ENCODE measurements at regions not wholly inside any gene's neighbourhood (a gene's known extent, or its start where the extent isn't known, plus 50 kb on each side); places are given as distances from the start of the nearest gene placed in this dataset.

DNA sequence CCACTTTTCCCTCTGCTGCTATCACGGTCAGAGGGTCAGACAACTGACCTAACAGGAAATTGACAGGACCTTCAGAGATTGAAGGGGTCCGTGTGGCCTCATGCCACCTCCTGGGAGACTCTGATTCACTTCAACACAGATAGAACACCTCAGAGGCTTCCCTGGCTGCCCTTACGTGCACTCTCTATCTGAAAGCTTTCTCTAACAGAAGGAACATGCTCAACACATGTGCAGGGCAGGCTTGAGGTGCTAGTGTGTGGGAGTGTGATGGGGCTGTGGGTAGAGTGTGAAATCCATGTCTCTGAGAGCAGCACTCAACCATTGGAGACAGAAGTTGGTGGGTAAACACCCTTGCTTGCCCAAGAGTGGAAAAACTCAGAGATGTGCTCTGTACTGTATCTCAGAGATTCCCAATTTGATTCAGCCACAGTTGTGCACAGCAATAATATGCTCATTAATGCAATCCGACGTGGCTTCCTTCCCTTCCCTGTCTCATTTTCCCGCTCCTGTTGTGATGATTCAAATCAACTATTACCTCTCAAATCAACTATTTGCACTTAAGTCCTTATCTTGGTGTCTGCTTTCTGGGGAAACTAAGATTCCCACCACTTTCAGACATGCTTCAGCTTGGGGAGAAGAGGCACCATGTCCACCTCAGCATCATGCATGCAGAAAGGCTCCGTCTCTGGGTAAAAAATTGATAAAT is 62.0 kb upstream of the MAGEB2 start:
- TF ChIP-seq, protein P1, sequence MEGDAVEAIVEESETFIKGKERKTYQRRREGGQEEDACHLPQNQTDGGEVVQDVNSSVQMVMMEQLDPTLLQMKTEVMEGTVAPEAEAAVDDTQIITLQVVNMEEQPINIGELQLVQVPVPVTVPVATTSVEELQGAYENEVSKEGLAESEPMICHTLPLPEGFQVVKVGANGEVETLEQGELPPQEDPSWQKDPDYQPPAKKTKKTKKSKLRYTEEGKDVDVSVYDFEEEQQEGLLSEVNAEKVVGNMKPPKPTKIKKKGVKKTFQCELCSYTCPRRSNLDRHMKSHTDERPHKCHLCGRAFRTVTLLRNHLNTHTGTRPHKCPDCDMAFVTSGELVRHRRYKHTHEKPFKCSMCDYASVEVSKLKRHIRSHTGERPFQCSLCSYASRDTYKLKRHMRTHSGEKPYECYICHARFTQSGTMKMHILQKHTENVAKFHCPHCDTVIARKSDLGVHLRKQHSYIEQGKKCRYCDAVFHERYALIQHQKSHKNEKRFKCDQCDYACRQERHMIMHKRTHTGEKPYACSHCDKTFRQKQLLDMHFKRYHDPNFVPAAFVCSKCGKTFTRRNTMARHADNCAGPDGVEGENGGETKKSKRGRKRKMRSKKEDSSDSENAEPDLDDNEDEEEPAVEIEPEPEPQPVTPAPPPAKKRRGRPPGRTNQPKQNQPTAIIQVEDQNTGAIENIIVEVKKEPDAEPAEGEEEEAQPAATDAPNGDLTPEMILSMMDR (conservative IDR thresholded peaks at IDR 0.05), result no peak
- H3K27ac Mint-ChIP-seq, result no peak overlapping the region
- H3K27me3 Mint-ChIP-seq, result no peaks in the 10 kb centered on the region
- peaks cover 5% of the 10 kb centered on the region for H3K9me3 Mint-ChIP-seq
- peaks cover 5% of the 10 kb centered on the region for H3K4me1 Mint-ChIP-seq (ENCODE audit: unreplicated experiment)
- no peaks in the 10 kb centered on the region for H3K36me3 Mint-ChIP-seq
- no peak overlapping the region for H3K4me3 Mint-ChIP-seq
- DNase-seq (ENCODE audit: extremely low spot score, unreplicated experiment), result no peak

DNA sequence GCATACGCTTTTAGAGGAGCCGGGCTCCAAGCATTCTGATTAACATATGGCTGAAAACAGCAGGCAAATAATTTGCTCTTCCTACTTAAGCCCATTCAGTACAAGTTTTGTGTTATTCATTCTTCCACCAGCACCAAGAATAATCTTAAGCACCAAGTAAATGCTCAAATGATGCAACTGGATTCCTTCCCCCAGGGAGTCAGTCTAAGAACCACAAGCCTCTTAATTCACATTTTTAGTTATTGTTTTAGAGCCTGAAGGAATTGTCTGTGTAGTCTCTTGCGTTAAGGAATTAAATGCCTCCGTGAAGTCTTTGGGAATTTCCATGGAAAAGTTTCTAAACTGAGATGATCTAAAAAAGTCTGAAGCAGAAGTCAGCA is 61.5 kb upstream of the MAGEB2 start:
- Mint-ChIP-seq H3K27me3 (no peaks in the 10 kb centered on the region), H3K4me1 (ENCODE audit: unreplicated experiment) (peaks cover 5% of the 10 kb centered on the region), H3K9me3 (peaks cover 3% of the 10 kb centered on the region), H3K27ac (no peak overlapping the region), H3K36me3 (no peaks in the 10 kb centered on the region), H3K4me3 (no peak overlapping the region)
- TF ChIP-seq, protein P1 (conservative IDR thresholded peaks at IDR 0.05), result no peak
- DNase-seq (ENCODE audit: extremely low spot score, unreplicated experiment), result no peak

DNA sequence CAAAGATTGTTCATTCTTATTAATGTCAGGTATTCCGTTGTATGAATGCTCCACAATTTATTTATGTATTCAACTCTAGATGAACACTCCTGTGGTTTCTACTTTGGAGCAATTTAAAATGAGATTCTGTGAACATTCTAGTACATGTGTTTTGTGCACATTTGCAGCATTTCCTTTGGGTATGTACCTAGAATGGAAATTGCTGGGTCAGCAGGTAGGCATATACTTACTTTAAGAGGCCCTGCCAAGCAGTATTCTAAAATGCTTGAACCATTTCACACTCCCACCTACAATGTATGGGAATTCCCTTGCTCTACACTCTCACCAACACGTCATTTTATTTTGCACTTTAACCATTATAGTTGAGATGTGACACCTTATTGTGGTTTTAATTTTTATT is 59.4 kb upstream of the MAGEB2 start:
- no peaks in the 10 kb centered on the region for H3K27me3 Mint-ChIP-seq
- no peaks in the 10 kb centered on the region for H3K9me3 Mint-ChIP-seq
- no peak for DNase-seq (ENCODE audit: extremely low spot score, unreplicated experiment)
- TF ChIP-seq, protein P1 (conservative IDR thresholded peaks at IDR 0.05), result no peak
- no peak overlapping the region for H3K4me3 Mint-ChIP-seq
- no peak overlapping the region for H3K27ac Mint-ChIP-seq
- H3K4me1 Mint-ChIP-seq (ENCODE audit: unreplicated experiment), result peaks cover 5% of the 10 kb centered on the region
- no peaks in the 10 kb centered on the region for H3K36me3 Mint-ChIP-seq

DNA sequence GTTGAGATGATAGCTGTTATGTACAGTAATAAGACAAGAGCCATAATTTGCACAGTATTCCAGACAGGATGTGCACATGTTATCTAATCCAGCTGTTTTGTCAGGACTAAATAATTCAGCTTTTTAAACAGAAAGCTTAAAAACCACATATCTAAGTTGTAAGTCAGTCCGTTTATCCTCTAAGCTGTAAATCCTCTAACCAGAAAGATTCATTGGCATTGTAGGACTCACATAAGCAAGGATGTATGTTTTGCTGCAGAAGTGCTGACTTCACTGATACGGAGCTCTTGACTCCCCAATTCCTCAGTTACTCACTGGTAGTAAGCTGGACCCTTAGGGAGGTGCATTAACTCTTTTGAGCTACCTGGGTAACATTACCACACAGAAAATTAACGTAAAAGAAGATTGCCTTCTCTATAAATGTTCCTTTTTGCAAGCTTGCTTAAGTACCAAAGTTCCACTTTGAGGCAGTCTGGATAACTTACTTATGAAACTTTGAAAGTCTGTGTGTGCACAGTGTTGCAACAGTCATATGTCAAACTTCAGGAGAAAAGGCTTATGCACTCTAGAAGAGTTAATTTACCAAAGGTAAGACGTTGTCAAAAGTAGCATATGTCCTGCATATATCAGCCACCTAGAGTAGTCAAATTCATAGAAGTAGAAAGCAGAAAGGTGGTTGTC is 58.3 kb upstream of the MAGEB2 start:
- Mint-ChIP-seq H3K36me3 (no peaks in the 10 kb centered on the region), H3K27ac (no peak overlapping the region), H3K27me3 (no peaks in the 10 kb centered on the region), H3K9me3 (no peaks in the 10 kb centered on the region), H3K4me3 (no peak overlapping the region), H3K4me1 (ENCODE audit: unreplicated experiment) (peaks cover 5% of the 10 kb centered on the region)
- TF ChIP-seq, protein P1 (conservative IDR thresholded peaks at IDR 0.05), result no peak
- DNase-seq (ENCODE audit: extremely low spot score, unreplicated experiment), result no peak

DNA sequence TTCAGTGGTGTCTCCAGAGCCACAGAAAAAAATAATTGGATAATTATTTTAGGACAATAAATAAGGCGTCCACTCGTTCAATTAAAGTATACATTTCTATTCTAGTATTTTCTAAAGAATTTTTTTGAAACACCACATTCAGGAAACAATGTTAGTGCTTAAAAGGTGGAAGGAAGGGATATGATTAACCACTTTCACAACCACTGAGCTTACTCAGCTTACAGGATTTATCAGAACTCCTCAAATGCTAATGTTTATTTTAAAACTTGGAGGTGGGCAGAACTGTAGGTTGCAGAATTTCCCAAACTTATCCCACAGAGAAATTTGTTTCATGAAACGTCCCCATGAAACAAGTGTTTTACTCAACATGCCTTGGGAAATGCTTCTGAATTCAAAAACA is 54.3 kb upstream of the MAGEB2 start:
- Mint-ChIP-seq H3K4me1 (ENCODE audit: unreplicated experiment) (no peaks in the 10 kb centered on the region), H3K27me3 (no peaks in the 10 kb centered on the region), H3K27ac (no peak overlapping the region), H3K36me3 (no peaks in the 10 kb centered on the region), H3K9me3 (no peaks in the 10 kb centered on the region), H3K4me3 (no peak overlapping the region)
- DNase-seq (ENCODE audit: extremely low spot score, unreplicated experiment), result no peak
- TF ChIP-seq, protein P1 (conservative IDR thresholded peaks at IDR 0.05), result no peak
